ENCODE measurements at regions not wholly inside any gene's neighbourhood (a gene's known extent, or its start where the extent isn't known, plus 50 kb on each side); places are given as distances from the start of the nearest gene placed in this dataset.
"Not testable (repeated sequence)": the region's sequence is repeated elsewhere in the genome, so short reads cannot be mapped to it uniquely, and the experiment has no call there.

- DNase-seq (ENCODE audit: low spot score): no peak
Measured at GRCh38 chr4:124445071-124445470, 267.5 kb downstream of the ANKRD50 start.

GRCh38 chr4:124449881-124450280 lies 262.7 kb downstream of the ANKRD50 start:
- DNase-seq (ENCODE audit: low spot score): no peak

DNA sequence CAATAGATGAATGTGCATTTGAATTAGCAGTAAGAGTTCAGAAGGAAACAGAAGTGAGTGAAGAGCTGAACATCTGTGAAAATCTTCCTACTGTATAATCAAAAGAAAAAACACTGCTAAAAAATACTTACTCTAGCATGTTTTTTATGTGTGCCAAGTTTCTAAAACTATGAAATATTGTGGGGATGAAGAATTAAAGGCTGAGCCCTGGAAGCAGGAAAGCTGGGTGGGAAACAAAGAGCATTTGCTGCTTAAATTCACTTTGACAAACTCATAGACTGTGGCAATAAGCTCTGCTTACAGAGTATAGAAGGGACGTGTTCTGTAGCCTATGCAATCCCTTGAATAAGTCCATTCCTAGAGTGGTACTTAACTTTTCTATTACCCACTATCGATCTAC lies 261.7 kb downstream of the ANKRD50 start:
- no peak for DNase-seq (ENCODE audit: low spot score)

DNA sequence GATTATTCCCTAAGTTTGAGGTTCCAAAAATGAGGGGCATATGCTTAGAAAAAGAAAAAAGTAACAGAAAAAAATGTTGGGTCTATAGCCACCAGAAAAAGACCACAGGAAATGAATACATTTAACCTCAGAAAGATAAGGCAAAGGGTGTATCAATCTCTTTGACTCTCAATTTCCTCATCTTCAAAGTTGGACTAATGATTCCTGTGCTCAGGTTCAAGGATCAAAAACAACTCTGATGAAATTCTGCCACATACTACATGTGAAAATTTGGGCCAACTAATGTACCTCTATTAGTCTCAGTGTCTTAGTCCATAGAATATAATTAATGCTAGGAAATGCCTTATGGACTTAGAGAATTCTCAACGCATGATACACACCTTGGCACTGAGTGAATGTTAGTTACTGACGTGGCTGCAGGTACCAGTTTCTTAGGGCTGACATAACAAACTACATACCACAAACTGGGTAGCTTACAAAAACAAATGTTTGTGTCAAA lies 257.7 kb downstream of the ANKRD50 start:
- DNase-seq (ENCODE audit: low spot score): no peak

GRCh38 chr4:124455671-124456070 lies 256.9 kb downstream of the ANKRD50 start:
- no peak for DNase-seq (ENCODE audit: low spot score)

GRCh38 chr4:124459196-124459940 lies 253.2 kb downstream of the ANKRD50 start:
- no peak for DNase-seq (ENCODE audit: low spot score)

GRCh38 chr4:124459941-124460310 lies 252.6 kb downstream of the ANKRD50 start:
- DNase-seq (ENCODE audit: low spot score): no peak

DNA sequence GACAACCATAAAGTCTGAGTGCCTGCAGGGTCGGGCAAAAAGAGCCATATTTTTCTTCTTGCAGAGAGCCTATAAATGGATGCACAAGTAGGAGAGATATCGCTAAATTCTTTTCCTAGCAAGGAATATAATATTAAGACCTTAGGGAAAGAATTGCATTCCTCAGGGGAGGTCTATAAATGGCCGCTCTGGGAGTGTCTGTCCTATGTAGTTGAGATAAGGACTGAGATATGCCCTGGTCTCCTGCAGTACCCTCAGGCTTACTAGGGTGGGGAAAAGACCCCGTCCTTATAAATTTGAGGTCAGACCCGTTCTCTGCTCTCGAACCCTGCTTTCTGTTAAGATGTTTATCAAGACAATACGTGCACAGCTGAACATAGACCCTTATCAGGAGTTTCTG lies 250.9 kb downstream of the ANKRD50 start:
- DNase-seq (ENCODE audit: low spot score): not testable (repeated sequence)

GRCh38 chr4:124462954-124463828 lies 249.3 kb downstream of the ANKRD50 start:
- DNase-seq (ENCODE audit: low spot score): no peak

DNA sequence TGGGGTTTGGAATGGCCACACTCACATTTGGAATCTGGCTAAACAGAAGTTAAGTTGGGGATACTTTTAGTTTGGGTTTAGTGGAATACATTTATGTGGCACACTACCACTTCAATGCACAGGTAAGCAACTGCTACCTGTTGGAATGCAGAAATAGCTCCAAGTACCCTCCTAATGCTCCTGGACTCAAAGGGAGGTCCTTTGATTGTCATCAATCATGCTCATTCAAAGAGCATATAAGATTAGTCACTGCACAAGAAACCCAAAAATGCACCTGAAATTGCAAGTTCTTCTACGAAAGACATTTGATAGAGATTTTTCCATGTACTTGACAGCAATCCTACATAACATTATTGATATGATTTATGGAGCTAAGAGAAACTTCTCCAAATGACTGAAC lies 247.7 kb downstream of the ANKRD50 start:
- DNase-seq (ENCODE audit: low spot score): no peak

DNA sequence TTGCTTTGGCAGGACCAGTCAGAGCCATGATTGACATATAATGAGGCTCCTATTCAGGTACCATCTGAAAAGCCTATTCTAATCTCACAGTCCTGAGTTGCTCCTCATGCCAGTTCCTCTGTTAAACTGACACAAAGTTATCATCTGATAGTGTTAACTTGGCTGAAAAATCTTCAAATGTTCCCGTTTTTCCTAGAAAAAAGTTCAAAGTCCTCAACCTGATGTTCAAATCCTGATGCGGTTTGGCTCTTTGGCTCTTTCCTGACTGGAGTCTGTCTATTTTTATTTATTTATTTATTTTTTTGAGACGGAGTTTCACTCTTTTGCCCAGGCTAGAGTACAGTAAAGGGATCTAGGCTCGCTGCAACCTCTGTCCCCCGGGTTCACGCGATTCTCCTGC lies 244.2 kb downstream of the ANKRD50 start:
- no peak for DNase-seq (ENCODE audit: low spot score)

- DNase-seq (ENCODE audit: low spot score): no peak
Measured at GRCh38 chr4:124469981-124470380, 242.6 kb downstream of the ANKRD50 start.

DNA sequence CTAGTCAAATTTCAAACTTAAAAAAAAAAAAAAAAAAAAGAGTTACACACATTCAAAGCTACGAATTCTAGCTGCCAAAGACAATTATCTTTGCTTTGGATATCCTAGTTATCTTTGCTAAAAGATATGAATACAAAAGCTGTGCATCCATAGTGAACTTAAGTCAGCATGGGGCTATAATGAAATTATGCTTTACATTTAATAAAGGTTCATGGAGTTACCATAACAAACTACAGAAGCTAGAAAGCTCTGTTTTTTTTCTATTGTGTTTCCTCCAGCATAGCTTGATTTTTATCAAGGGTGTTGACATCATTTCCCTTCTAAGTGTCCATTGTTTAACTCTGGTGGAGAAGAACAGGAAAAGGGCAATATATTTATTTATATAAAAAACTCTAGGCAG lies 234.1 kb downstream of the ANKRD50 start:
- no peak for DNase-seq (ENCODE audit: low spot score)

DNA sequence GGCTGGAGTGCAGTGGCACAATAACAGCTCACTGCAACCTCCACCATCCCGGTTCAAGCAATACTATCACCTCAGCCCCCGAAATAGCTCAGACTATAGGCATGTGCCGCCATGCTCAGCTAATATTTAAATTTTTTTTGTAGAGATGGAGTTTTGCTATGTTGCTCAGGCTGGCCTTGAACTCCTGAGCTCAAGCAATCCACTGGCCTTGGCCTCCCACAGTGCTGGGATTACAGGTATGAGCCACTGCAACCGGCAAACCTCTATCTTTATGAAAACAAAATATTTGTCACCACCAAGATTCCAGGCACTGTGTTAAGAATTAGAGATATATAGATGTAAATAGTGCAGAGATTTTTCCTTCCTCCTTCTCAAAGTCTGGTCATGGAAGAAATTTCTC lies 232.5 kb downstream of the ANKRD50 start:
- no peak for DNase-seq (ENCODE audit: low spot score)

DNA sequence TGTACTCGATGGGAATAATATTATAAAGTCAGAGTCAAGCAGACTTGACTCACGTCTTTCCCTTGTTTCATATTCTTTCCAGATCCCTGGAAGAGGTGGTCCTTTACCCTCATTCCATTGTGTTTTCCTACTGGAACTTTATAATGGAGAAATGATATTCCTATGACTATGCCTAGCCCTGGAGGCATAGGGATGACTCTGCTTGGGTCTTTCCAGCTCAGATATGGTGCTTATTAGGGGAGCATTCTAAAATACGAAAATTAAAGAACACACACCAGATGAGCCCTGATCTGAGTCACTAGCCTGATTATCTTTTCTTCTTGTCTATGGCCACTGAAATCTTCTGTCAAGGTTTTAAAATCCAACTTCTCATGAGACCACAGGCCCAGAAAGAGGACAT lies 231.4 kb downstream of the ANKRD50 start:
- no peak for DNase-seq (ENCODE audit: low spot score)

DNA sequence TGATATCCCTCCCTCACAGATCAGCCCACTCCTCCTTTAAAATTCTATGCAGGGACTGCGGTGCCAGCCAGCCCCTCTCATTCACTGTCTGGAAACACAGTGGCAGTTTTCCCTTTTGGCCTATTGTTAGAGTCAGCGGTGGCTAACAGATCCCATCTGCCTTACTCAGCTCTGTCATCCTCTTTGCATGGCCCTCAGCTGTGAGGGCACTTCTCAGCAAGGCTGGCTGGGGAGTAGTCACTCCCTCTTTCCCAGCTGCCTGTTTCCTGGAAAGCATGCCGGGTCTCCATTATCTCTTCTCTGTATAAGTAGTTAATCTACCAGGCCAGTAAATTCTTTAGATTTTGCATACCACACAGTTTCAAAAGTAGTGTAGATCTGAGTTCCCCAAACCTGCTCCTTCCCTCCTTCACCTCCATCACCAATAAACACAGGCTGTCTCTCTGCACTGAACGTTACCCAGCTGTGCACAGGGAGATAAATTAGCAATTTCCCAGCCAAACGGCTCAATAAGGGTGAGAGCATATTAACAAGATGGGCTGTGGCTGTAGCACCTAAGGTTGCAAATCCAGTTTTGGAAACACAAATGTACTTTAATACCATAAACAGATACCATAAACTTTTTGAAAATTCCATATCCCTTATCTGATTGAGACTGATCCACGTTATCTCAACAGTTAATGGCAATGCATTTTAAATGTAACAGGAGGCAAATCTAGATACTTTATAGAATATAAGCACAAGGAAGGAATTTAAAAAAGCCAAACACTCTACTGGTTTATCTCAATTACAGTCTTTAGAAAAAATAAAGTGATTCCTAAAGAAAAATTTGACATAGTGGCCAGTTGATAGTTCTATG lies 229.3 kb downstream of the ANKRD50 start:
- DNase-seq (ENCODE audit: low spot score): no peak

DNA sequence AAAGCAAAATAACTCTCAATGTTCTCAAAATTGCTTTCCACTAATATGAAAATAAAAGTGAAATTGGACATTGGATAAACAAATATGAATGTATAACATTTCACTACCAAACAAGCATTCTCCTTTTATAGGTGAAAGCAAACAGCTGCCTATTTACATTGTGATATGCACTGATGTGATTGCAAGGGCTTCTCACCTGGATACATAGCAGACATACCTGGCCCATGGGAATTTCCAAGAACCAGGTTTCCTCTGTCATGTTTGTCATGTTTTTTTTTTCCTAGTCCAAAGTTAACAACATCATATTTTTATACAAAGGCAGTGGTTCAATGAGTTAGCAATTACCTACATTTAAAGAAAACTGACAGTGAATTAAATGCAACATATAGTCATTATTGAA lies 228.5 kb downstream of the ANKRD50 start:
- no peak for DNase-seq (ENCODE audit: low spot score)

- DNase-seq (ENCODE audit: low spot score): no peak
Measured at GRCh38 chr4:124484940-124485339, 227.6 kb downstream of the ANKRD50 start.

- DNase-seq (ENCODE audit: low spot score): no peak
Measured at GRCh38 chr4:124486423-124486822, 226.1 kb downstream of the ANKRD50 start.

DNA sequence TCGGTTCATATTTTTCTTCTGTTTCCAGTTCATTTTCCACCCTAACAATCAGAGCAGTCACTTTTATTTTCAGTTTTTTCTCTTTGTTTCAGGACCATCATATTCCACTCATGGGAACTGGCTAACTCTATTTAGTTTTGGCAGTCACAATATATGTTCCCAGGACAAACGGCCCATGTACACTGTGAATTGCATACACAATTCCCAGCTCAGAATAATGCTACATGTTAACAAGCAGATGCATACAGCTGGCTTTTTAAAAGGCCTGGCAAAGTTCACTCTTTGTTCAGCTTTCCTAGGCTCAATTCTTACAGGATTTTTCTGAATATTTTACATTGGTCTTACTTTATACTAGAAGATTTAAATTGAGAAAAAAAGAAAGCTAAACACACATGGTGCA lies 224.9 kb downstream of the ANKRD50 start:
- DNase-seq (ENCODE audit: low spot score): no peak

GRCh38 chr4:124491361-124492145 lies 221.0 kb downstream of the ANKRD50 start:
- no peak for DNase-seq (ENCODE audit: low spot score)

Measured in mesenteric fat pad (tissue), 1 donor.